SK-N-MC (cell line): ENCODE measurements at regions not wholly inside any gene's neighbourhood (a gene's known extent, or its start where the extent isn't known, plus 50 kb on each side); places are given as distances from the start of the nearest gene placed in this dataset.

Source experiments
- EZH2 ChIP-seq: fragments of 200-600 bp; sonication (generic); IDR thresholded peaks from one replicate; pipeline ENCODE4 v1.6.1; 2017; ENCODE audit warnings: antibody characterized with exemption
- FOXP2 ChIP-seq: optimal IDR thresholded peaks from 2 replicates; pipeline ENCODE3; 2011; ENCODE audit warnings: mild to moderate bottlenecking, moderate library complexity; ENCODE audit not compliant: insufficient read depth; ENCODE audit errors: extremely low read length, control extremely low read depth
- POLR2AphosphoS5 ChIP-seq: IDR thresholded peaks from 2 replicates; pipeline ENCODE4 v1.6.1; 2012; ENCODE audit warnings: mild to moderate bottlenecking, low read depth, low read length, borderline replicate concordance

GRCh38 chr18:11367351-11367750 lies 218.0 kb upstream of the PIEZO2 start:
- TF ChIP-seq EZH2 (no peak), POLR2AphosphoS5 (no peak), FOXP2 (no peak)
